Stimulated activated memory B cell treated with anti-CD40 and anti-IgM and Interleukin-4, amounts not matched to agents 10 μg/mL and 1 μg/mL and 100 μg/mL, for 72 hours (primary cell): ENCODE measurements at regions not wholly inside any gene's neighbourhood (a gene's known extent, or its start where the extent isn't known, plus 50 kb on each side); places are given as distances from the start of the nearest gene placed in this dataset.

ENCODE experiments used
- ATAC-seq: fragments of 150-1000 bp; cut with Tn5 transposase; 2 replicates; pipeline ENCODE4 v1.10.0; 2021
- H3K27ac Mint-ChIP-seq: one replicate; pipeline ENCODE4 v1.8.0; 2022; ENCODE audit warnings: mild to moderate bottlenecking, mixed read lengths
- H3K27me3 Mint-ChIP-seq: one replicate; pipeline ENCODE4 v1.8.0; 2022; ENCODE audit warnings: mixed read lengths
- H3K36me3 Mint-ChIP-seq: one replicate; pipeline ENCODE4 v1.8.0; 2022; ENCODE audit warnings: mixed read lengths
- H3K4me1 Mint-ChIP-seq: one replicate; pipeline ENCODE4 v1.8.0; 2022; ENCODE audit warnings: mixed read lengths
- H3K4me3 Mint-ChIP-seq: one replicate; pipeline ENCODE4 v1.8.0; 2022; ENCODE audit warnings: mild to moderate bottlenecking, moderate library complexity, mixed read lengths
- H3K9me3 Mint-ChIP-seq: one replicate; pipeline ENCODE4 v1.8.0; 2022; ENCODE audit warnings: mixed read lengths

DNA sequence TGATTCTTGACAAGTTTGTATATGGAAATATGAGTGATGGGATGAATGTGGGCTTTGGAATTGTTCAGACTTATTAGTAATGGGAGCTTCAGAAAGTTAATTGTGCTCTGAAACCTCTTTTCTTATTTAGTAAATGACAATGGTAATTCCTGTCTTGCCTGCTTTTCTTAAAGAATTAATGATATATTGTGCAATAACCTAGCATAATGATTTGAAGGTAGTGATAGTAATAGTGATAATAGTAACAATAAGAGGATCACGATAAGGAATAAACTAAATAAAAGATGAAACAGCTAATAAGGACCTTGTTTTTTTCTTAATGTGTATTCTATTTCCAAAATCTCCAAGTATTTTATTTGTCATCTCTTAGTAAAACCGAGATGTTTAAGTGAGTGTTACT lies 245.0 kb upstream of the CPHXL start:
- Mint-ChIP-seq H3K27me3 (no peaks in the 10 kb centered on the region), H3K4me3 (no peak overlapping the region)

DNA sequence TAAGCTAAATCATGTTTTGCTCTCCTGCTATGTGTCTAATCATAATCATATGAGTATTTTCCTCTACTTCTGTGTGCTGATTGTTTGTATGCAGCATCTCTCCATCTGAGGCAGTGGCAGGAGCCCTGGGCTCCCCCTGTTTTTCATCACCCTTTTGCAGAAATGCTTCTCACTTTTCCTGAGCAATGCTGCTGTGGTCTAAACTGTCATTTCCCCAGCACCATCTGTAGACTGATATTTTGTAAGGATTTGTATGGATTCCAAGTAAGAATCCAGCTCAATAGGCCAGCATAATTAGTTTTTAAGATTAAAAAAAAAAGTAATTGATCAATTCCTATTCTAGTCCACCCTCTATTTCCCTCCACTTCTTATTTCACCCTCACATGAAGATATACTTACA lies 257.0 kb upstream of the CPHXL start:
- no peak for ATAC-seq
- Mint-ChIP-seq H3K27ac (no peak overlapping the region), H3K36me3 (no peaks in the 10 kb centered on the region), H3K27me3 (no peaks in the 10 kb centered on the region), H3K4me1 (no peaks in the 10 kb centered on the region), H3K4me3 (no peak overlapping the region), H3K9me3 (no peaks in the 10 kb centered on the region)

More for the DNA sequence above, 245.0 kb upstream of the CPHXL start:
- no peaks in the 10 kb centered on the region for H3K4me1 Mint-ChIP-seq
- H3K36me3 Mint-ChIP-seq = no peaks in the 10 kb centered on the region
- ATAC-seq = no peak
- H3K9me3 Mint-ChIP-seq = no peaks in the 10 kb centered on the region
- H3K27ac Mint-ChIP-seq = no peak overlapping the region

DNA sequence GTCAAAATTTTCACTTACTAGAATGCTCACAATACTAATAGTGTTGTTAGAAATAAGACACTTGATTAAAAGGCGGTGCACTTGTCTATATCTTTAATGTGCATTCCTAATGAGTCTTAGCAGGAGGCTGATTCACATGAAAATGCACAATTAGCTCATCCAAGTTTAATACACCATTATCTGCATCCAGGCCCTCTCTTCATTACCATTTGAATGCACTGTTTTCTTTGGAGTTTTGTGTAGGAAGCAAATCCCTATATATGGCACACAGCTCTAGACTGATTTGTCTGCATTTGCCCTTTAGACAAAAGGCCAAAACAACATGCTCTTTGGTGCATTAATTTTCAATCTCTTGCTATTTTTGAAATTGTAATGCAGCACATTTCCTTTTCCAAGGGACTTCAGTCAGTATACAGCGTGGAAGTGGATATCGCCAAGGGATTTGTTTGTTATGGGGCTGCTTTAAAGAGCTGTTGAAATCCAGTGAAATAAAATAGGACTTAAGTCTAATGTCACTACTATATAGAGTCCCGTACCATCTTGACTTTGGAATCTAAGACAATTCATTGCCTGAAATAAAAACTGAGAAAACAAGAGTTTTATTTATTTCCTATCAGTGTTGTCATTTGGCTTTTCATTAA lies 257.6 kb upstream of the CPHXL start:
- Mint-ChIP-seq H3K36me3 (no peaks in the 10 kb centered on the region), H3K4me3 (no peak overlapping the region), H3K9me3 (no peaks in the 10 kb centered on the region), H3K27ac (no peak overlapping the region), H3K4me1 (no peaks in the 10 kb centered on the region), H3K27me3 (no peaks in the 10 kb centered on the region)
- ATAC-seq = no peak

GRCh38 chr16:75987323-75987722 lies 261.0 kb upstream of the CPHXL start:
- Mint-ChIP-seq H3K4me1 (no peaks in the 10 kb centered on the region), H3K27me3 (no peaks in the 10 kb centered on the region), H3K27ac (no peak overlapping the region), H3K4me3 (no peak overlapping the region), H3K36me3 (no peaks in the 10 kb centered on the region), H3K9me3 (no peaks in the 10 kb centered on the region)
- no peak for ATAC-seq

- Mint-ChIP-seq H3K9me3 (peaks cover 9% of the 10 kb centered on the region), H3K27me3 (no peaks in the 10 kb centered on the region), H3K4me3 (no peak overlapping the region), H3K27ac (no peak overlapping the region), H3K4me1 (no peaks in the 10 kb centered on the region), H3K36me3 (no peaks in the 10 kb centered on the region)
- ATAC-seq = no peak
Measured at GRCh38 chr16:75996491-75996890, 270.2 kb upstream of the CPHXL start.

DNA sequence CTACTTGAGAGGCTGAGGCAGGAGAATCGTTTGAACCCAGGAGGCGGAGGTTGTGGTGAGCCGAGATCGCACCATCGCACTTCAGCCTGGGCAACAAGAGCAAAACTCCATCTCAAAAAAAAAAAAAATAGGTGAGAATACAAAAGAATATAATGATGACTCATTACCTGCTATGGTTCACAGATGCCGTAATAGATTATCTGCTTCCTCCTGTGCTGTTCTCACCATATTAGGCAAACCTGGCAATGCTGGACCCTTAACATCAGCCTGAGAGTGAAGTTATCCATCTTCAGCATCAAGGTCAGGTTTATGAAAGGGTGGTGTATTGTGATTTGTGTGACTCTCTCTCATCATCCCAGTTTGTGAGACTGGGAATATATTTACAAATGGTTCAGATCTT lies 271.3 kb upstream of the CPHXL start:
- H3K4me3 Mint-ChIP-seq = no peak overlapping the region
- no peaks in the 10 kb centered on the region for H3K4me1 Mint-ChIP-seq
- H3K36me3 Mint-ChIP-seq = no peaks in the 10 kb centered on the region
- peaks cover 9% of the 10 kb centered on the region for H3K9me3 Mint-ChIP-seq
- H3K27me3 Mint-ChIP-seq = no peaks in the 10 kb centered on the region
- no peak overlapping the region for H3K27ac Mint-ChIP-seq
- ATAC-seq = no peak

DNA sequence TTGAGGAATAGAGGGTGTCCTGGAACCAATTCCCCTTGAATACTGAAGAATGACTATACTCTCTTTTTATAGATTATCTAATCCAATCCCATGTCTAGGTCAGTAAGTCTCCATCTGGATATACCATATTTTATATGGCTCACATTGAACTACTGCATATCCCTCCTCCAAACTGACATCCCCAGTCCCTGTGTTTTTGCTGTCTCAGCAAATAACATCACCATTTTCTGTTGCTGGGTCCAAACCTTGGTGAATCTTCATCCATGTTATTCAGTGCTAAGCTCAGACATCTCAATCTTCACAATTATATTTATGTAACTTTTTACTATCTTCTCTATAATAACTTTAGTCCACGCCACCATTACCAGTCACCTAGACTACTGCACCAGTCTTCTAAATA lies 269.6 kb upstream of the CNTNAP4 start:
- no peak for ATAC-seq
- Mint-ChIP-seq H3K27me3 (no peaks in the 10 kb centered on the region), H3K4me1 (no peaks in the 10 kb centered on the region), H3K27ac (no peak overlapping the region), H3K4me3 (no peak overlapping the region), H3K9me3 (peaks cover 5% of the 10 kb centered on the region), H3K36me3 (no peaks in the 10 kb centered on the region)

- Mint-ChIP-seq H3K27me3 (no peaks in the 10 kb centered on the region), H3K9me3 (peaks cover under 1% of the 10 kb centered on the region), H3K4me3 (no peak overlapping the region), H3K27ac (no peak overlapping the region), H3K4me1 (no peaks in the 10 kb centered on the region), H3K36me3 (no peaks in the 10 kb centered on the region)
- ATAC-seq = no peak
Measured at GRCh38 chr16:76023835-76024234, 253.4 kb upstream of the CNTNAP4 start.

DNA sequence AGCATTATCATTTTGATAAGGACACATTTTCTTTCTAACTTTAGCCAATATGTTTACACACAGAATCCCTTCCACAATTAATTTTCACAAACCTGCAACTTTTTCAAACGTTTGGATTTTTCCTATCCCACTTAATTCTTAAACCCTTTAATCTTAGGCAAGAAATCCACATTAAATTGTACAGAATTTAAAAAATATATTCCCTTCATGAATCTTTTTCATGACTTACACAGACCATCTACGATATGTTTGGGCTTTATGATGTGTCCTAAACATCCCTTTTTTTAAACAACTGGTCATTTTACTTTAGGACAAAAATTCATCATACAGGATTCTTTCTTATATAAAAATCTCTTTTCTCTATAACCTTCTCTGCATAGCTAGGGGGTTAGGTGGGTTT lies 241.5 kb upstream of the CNTNAP4 start:
- no peak overlapping the region for H3K27ac Mint-ChIP-seq
- no peak for ATAC-seq
- no peak overlapping the region for H3K4me3 Mint-ChIP-seq
- H3K27me3 Mint-ChIP-seq = no peaks in the 10 kb centered on the region
- H3K36me3 Mint-ChIP-seq = no peaks in the 10 kb centered on the region
- no peaks in the 10 kb centered on the region for H3K4me1 Mint-ChIP-seq
- H3K9me3 Mint-ChIP-seq = peaks cover 11% of the 10 kb centered on the region

DNA sequence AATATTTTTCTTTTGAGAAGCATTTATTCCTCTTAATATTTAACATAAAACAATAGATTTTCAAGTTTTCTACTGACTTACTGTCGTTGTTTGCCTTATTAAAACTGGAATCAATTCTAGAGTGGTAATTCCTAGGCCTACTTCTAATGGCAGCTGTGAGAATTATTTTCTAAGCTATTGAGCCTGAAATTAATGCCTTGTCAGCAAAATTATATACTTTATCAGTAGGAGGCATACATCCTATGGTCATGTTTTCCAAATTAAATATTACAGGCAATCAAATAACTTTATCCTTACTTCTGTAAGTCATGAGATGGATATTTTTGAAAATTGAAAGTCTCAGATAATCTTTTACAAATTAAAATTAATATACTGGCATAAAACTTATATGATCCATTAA lies 239.1 kb upstream of the CNTNAP4 start:
- no peak overlapping the region for H3K27ac Mint-ChIP-seq
- H3K36me3 Mint-ChIP-seq = no peaks in the 10 kb centered on the region
- peaks cover 11% of the 10 kb centered on the region for H3K9me3 Mint-ChIP-seq
- no peak for ATAC-seq
- H3K27me3 Mint-ChIP-seq = no peaks in the 10 kb centered on the region
- no peak overlapping the region for H3K4me3 Mint-ChIP-seq
- H3K4me1 Mint-ChIP-seq = no peaks in the 10 kb centered on the region

DNA sequence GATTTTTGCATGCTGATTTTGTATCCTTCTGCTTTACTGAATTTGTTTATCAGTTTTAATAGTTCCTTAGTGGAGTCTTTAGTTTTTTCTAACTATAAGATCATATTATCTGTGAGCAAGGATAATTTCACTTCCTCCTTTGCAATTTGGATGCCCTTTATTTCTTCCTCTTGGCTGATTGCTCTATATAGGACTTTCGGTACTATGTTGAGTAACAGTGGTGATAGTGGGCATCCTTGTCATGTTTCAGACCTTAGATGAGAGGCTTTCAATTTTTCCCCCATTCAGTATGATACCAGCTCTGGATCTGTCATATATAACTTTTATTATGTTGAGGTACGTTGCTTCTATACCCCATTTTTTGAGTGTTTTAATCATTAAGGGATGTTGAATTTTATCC lies 224.5 kb upstream of the CNTNAP4 start:
- peaks cover 4% of the 10 kb centered on the region for H3K9me3 Mint-ChIP-seq
- H3K4me1 Mint-ChIP-seq = no peaks in the 10 kb centered on the region
- no peak overlapping the region for H3K27ac Mint-ChIP-seq
- H3K4me3 Mint-ChIP-seq = no peak overlapping the region
- ATAC-seq = no peak
- no peaks in the 10 kb centered on the region for H3K27me3 Mint-ChIP-seq
- no peaks in the 10 kb centered on the region for H3K36me3 Mint-ChIP-seq

DNA sequence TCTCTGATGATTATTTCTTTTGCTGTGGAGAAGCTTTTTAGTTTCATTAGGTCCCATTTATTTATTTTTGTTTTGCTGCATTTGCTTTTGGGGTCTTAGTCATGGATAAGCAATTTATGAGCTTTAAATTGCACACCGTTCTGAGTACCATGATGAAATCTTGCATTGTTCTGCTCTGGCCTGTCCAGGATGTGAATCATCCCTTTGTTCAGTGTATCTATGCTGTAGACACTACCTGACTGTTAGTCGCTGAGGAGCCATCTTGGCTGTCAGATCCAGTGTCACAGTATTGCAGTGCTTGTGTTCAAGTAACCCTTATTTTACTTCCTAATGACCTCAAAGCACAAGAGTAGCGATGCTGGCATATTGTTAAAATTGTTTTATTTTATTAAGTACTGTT lies 218.0 kb upstream of the CNTNAP4 start:
- no peaks in the 10 kb centered on the region for H3K27me3 Mint-ChIP-seq
- no peaks in the 10 kb centered on the region for H3K36me3 Mint-ChIP-seq
- no peak overlapping the region for H3K4me3 Mint-ChIP-seq
- no peaks in the 10 kb centered on the region for H3K9me3 Mint-ChIP-seq
- no peak overlapping the region for H3K27ac Mint-ChIP-seq
- no peaks in the 10 kb centered on the region for H3K4me1 Mint-ChIP-seq
- no peak for ATAC-seq

DNA sequence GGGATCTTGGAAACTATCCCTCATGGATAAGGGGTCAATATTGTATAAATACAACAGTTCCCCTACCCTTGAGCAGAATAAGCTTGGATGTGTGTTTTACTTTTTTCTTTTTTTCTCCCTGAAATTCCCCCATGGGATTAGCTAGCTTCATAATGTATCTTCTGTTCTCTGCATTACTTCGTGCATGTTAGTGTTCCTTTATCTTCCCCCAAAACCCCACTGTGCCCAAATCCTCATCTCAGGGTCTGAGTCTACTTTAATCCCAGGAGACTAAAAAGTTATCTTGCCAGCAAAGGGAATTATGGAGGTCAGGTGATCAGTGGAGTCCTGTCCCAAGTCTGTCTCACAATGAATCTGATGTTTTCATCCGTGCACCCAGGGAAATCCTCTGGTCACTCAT lies 217.5 kb upstream of the CNTNAP4 start:
- H3K36me3 Mint-ChIP-seq = no peaks in the 10 kb centered on the region
- no peaks in the 10 kb centered on the region for H3K4me1 Mint-ChIP-seq
- H3K4me3 Mint-ChIP-seq = no peak overlapping the region
- ATAC-seq = no peak
- H3K27me3 Mint-ChIP-seq = no peaks in the 10 kb centered on the region
- H3K27ac Mint-ChIP-seq = no peak overlapping the region
- no peaks in the 10 kb centered on the region for H3K9me3 Mint-ChIP-seq

DNA sequence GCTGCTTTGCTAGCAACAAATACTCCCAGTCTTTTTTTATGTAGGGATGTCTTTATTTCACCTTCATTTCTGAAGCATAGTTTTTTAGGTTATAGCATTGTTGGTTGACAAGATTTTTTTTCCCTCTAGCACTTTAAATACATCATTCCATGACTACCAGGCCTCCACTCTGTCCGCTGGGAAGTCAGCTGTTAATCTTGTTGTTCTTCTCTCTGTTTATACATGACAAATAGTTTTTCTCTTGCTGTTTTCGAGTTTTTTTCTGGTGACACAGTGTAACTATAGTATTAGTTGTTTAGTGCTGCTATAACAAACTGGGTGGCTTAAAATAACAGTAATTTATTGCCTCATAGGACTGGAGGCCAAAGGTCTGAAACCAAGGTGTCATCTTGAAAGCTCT lies 205.5 kb upstream of the CNTNAP4 start:
- Mint-ChIP-seq H3K36me3 (no peaks in the 10 kb centered on the region), H3K27ac (no peak overlapping the region), H3K4me3 (no peak overlapping the region), H3K4me1 (no peaks in the 10 kb centered on the region), H3K27me3 (no peaks in the 10 kb centered on the region), H3K9me3 (peaks cover 3% of the 10 kb centered on the region)
- ATAC-seq = no peak

DNA sequence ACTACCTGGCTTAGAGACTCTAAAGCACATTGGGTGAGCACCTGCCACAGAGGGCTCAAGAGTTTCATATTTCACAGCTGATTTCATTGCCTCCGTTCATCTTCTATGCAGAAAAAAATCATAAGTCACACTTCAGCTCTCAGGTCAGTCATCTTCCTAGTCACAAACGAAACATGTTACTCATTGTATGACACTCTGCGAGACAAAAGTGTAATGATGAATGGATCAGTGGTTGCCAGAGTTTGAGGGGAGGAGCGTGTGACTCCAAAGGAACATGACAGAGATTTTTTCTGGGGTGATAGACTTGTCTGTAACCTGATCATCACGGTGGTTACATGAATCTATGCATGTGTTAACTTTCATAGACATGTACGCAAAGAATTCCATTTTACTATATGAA lies 195.2 kb upstream of the CNTNAP4 start:
- H3K27ac Mint-ChIP-seq = no peak overlapping the region
- ATAC-seq = no peak
- H3K36me3 Mint-ChIP-seq = no peaks in the 10 kb centered on the region
- no peaks in the 10 kb centered on the region for H3K27me3 Mint-ChIP-seq
- H3K9me3 Mint-ChIP-seq = no peaks in the 10 kb centered on the region
- no peak overlapping the region for H3K4me3 Mint-ChIP-seq
- no peaks in the 10 kb centered on the region for H3K4me1 Mint-ChIP-seq

GRCh38 chr16:76106647-76107046 lies 170.6 kb upstream of the CNTNAP4 start:
- peaks cover 21% of the 10 kb centered on the region for H3K9me3 Mint-ChIP-seq
- no peak overlapping the region for H3K4me3 Mint-ChIP-seq
- H3K27me3 Mint-ChIP-seq = no peaks in the 10 kb centered on the region
- H3K27ac Mint-ChIP-seq = no peak overlapping the region
- no peaks in the 10 kb centered on the region for H3K4me1 Mint-ChIP-seq
- no peaks in the 10 kb centered on the region for H3K36me3 Mint-ChIP-seq
- no peak for ATAC-seq

DNA sequence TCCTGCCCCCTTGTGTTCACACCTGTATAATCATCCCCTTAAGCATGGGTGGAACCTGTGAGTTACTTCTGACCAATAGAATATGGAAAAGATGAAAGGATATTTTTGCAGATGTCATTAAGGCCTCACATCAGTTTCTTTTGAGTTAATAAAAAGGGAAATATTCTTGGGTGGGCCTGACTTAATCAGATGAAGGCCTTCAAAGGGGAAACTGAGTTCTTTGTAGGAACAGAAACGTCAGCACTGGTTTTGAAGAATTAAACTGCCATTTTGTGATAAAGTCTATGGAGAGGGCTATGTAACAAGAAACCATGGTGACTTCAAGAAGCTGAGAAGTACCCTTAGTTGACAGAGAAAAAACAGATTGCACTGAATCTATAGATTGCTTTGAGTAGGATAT lies 168.7 kb upstream of the CNTNAP4 start:
- no peak overlapping the region for H3K27ac Mint-ChIP-seq
- ATAC-seq = no peak

More for the DNA sequence above, 168.7 kb upstream of the CNTNAP4 start:
- H3K9me3 Mint-ChIP-seq = peaks cover 12% of the 10 kb centered on the region
- H3K27me3 Mint-ChIP-seq = no peaks in the 10 kb centered on the region
- H3K4me3 Mint-ChIP-seq = no peak overlapping the region
- H3K36me3 Mint-ChIP-seq = no peaks in the 10 kb centered on the region
- H3K4me1 Mint-ChIP-seq = no peaks in the 10 kb centered on the region
